K562 (cell line): ENCODE measurements at regions not wholly inside any gene's neighbourhood (a gene's known extent, or its start where the extent isn't known, plus 50 kb on each side); places are given as distances from the start of the nearest gene placed in this dataset.

Experiments
- NFYB ChIP-seq: IDR thresholded peaks from 2 replicates; pipeline ENCODE4 v1.6.1; 2011; ENCODE audit warnings: mild to moderate bottlenecking, moderate library complexity; ENCODE audit not compliant: insufficient read length; ENCODE audit errors: extremely low read depth
- YY1 ChIP-seq, 3 experiments: IDR thresholded peaks; 2 replicates each; pipeline ENCODE4 v1.6.1; 2011; ENCODE audit warnings: low read length in 2 of 3, mild to moderate bottlenecking in 2 of 3, moderate library complexity in 2 of 3, borderline replicate concordance in 1 of 3, control low read depth in 1 of 3, low read depth in 1 of 3; ENCODE audit not compliant: insufficient read depth in 3 of 3, insufficient replicate concordance in 2 of 3, control insufficient read depth in 1 of 3, insufficient read length in 1 of 3; ENCODE audit errors: extremely low read depth in 1 of 3
- ZBTB33 ChIP-seq: sonication (generic); formaldehyde crosslinking; IDR thresholded peaks from 2 replicates; pipeline ENCODE4 v1.8.1; 2023; ENCODE audit warnings: mild to moderate bottlenecking, missing genetic modification reagents

- TF ChIP-seq NFYB (no peak), ZBTB33 (CRISPR knock-in tag) (no peak), YY1 (IDR thresholded peaks at IDR 0.05; ENCODE audit: borderline replicate concordance in 1 of 3, control insufficient read depth in 1 of 3, extremely low read depth in 1 of 3, insufficient read depth in 3 of 3, insufficient read length in 1 of 3, insufficient replicate concordance in 2 of 3, low read depth in 1 of 3, low read length in 2 of 3) (no peak)
Measured at GRCh38 chr1:79524126-79524525, 517.6 kb upstream of the ADGRL4 start.
